Activated CD4-positive, alpha-beta T cell treated with anti-CD3 and anti-CD28 coated beads, Interleukin-2, Interleukin-6, amounts not matched to agents 100 ng/mL and 50 ng/mL, durations not matched to agents 16 hours and 8 hours (primary cell): ENCODE measurements at regions not wholly inside any gene's neighbourhood (a gene's known extent, or its start where the extent isn't known, plus 50 kb on each side); places are given as distances from the start of the nearest gene placed in this dataset.

Experiments used
- DNase-seq: peaks from one replicate; pipeline ENCODE4 v3.0.0-alpha.2; 2020

DNA sequence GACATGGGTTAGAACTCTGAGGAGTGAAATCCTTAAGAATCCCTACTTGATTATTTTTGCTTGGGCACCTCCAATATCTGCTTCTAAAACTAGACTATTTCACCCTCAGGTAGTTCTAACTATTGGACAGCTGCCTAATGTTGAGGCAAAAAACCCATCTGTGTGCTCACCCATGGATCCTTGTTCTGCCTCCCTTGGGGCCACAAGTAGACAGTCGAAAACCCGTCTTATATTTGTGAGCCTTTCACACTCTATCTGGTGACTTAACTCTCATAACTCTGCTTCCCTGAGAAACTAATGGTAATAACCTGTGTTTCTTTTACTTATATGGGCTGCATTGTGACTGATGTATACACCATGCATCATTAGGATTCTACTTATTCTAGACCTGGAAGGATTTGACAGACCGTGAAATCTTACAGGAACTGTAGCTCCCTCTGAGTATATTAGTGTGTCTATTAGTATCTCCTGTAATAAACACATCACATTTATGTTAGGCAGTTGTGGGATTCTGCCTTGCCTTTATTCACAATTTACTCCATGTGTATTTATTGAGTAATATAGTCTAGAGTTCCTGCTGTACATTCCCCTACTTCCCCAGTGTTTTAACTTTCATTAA lies 94.6 kb upstream of the SGCD start:
- DNase-seq = no peak

DNA sequence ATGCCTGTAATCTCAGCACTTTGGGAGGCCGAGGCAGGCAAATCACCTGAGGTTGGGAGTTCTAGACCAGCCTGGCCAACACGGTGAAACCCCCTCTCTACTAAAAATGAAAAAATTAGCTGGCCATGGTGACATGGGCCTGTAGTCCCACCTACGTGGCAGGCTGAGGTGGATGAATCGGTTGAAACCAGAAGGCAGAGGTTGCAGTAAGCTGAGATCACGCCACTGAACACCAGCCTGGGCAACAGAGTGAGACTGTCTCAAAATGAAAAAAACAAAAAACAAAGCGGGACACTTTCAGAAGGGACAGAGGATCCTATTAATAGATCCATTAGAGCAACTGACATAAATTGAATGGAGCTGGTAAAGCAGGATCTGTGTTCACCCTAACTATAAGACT lies 89.6 kb upstream of the SGCD start:
- no peak for DNase-seq

DNA sequence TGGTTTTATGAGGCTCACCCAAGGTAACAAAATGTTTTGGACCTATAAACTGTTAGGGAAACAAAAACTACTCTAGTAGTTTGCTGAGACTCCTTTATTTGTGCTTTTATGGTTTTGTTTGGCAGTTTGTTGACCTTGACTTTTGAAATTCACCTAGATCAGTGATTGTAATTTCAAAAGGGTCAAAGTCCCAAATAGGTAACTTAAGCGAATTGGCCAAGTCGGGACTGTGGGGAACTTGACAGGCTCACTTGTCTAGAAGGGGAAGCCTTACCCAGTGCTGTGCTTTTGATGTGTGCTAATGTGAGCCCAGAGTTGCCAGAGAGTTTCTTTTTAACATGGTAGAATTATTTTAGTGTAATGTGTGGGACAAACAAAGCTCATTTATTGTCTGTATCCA lies 87.2 kb upstream of the SGCD start:
- DNase-seq = no peak

- DNase-seq = no peak
Measured at GRCh38 chr5:156240414-156240813, 86.5 kb upstream of the SGCD start.

GRCh38 chr5:156241266-156241665 lies 85.7 kb upstream of the SGCD start:
- DNase-seq = no peak

DNA sequence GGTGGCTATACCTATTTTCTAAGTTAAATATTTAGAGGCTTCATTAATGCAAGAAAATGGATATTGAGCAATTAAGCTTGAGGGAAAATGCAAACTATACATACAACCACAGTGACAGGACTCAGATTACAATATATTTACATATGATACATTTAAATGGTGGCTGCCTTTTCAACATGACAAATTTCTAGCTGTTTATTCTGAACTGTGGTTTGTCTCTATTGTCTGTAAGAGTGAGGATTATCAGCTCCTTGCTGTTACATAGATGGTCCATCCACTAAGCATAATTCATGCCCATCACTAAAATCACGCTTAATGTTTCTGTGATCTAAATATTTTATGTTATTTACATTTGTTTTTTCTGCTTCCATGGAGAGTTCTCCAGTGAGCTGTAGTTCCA lies 81.1 kb upstream of the SGCD start:
- DNase-seq = no peak

- DNase-seq = no peak
Measured at GRCh38 chr5:156251076-156251475, 75.9 kb upstream of the SGCD start.

- DNase-seq = no peak
Measured at GRCh38 chr5:156253130-156253529, 73.8 kb upstream of the SGCD start.

- no peak for DNase-seq
Measured at GRCh38 chr5:156254196-156254595, 72.8 kb upstream of the SGCD start.

GRCh38 chr5:156256642-156257041 lies 70.3 kb upstream of the SGCD start:
- no peak for DNase-seq

- no peak for DNase-seq
Measured at GRCh38 chr5:156258934-156259333, 68.0 kb upstream of the SGCD start.

GRCh38 chr5:156259618-156260017 lies 67.3 kb upstream of the SGCD start:
- no peak for DNase-seq

GRCh38 chr5:156261275-156261939 lies 65.6 kb upstream of the SGCD start:
- DNase-seq = no peak

DNA sequence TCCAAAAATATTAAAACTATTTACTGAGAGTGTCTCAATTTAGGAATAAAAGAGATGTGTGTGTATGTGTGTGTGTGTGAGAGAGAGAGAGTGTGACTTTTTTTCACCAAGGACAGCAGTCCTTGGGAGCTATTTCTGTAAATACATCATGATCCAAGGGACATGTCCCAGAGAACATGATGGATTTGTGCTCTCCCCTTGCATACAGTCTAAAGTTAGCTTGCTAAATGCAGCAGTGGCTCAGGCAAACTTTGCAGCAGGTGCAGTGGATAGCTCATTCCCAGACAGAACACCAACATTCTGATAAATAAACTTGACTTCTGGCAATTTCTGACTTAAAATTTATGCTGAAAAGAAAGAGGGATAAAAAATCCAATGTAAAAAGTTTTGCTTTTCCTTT lies 55.4 kb upstream of the SGCD start:
- no peak for DNase-seq

GRCh38 chr5:156272139-156272538 lies 54.8 kb upstream of the SGCD start:
- DNase-seq = no peak

GRCh38 chr5:156273325-156273724 lies 53.6 kb upstream of the SGCD start:
- DNase-seq = no peak

- DNase-seq = no peak
Measured at GRCh38 chr5:156274453-156274852, 52.5 kb upstream of the SGCD start.
